CD14-positive monocyte (primary cell): ENCODE measurements at regions not wholly inside any gene's neighbourhood (a gene's known extent, or its start where the extent isn't known, plus 50 kb on each side); places are given as distances from the start of the nearest gene placed in this dataset.

ENCODE experiments used
- DNase-seq, 3 donors: peaks; one replicate each; pipeline ENCODE4 v3.0.0-alpha.2; 2011 to 2022
- H2AFZ ChIP-seq: 2 replicates; pipeline ENCODE4 v1.6.0; 2012; ENCODE audit warnings: mild to moderate bottlenecking, low read depth, low read length, inconsistent platforms; ENCODE audit not compliant: insufficient read depth, poor library complexity, severe bottlenecking
- H3K27ac ChIP-seq, 2 donors: 1 replicate in 1 of 2; 2 replicates in 1 of 2; pipeline ENCODE4 v1.5.1; 2012 to 2013; ENCODE audit warnings: low read length in 2 of 2, control low read depth in 1 of 2, inconsistent platforms in 1 of 2, low read depth in 1 of 2, mild to moderate bottlenecking in 1 of 2
- H3K27me3 ChIP-seq, 2 donors: one replicate each; pipeline versions ENCODE4 v1.6.0 to v1.6.1; 2011 to 2013; ENCODE audit warnings: low read length in 2 of 2; ENCODE audit not compliant: control insufficient read depth in 2 of 2, insufficient read depth in 2 of 2
- H3K36me3 ChIP-seq, 2 donors: replicated peaks in 1 of 2; 1 replicate in 1 of 2; 2 replicates in 1 of 2; pipeline versions ENCODE4 v1.5.1 to v1.6.1; 2012 to 2013; ENCODE audit warnings: low read length in 2 of 2, control low read depth in 1 of 2, inconsistent platforms in 1 of 2, mild to moderate bottlenecking in 1 of 2; ENCODE audit not compliant: insufficient read depth in 2 of 2, control insufficient read depth in 1 of 2
- H3K4me1 ChIP-seq, 2 donors: 1 replicate in 1 of 2; 2 replicates in 1 of 2; pipeline versions ENCODE4 v1.5.1 to v1.6.1; 2012 to 2013; ENCODE audit warnings: low read length in 2 of 2, control low read depth in 1 of 2, inconsistent platforms in 1 of 2, mild to moderate bottlenecking in 1 of 2, moderate library complexity in 1 of 2; ENCODE audit not compliant: insufficient read depth in 2 of 2, control insufficient read depth in 1 of 2
- H3K4me2 ChIP-seq: replicated peaks from 2 replicates; pipeline ENCODE3; 2012; ENCODE audit warnings: low read length, moderate library complexity, mild to moderate bottlenecking; ENCODE audit not compliant: poor library complexity, severe bottlenecking; ENCODE audit errors: extremely low read depth
- H3K4me3 ChIP-seq, 3 experiments: fragments of 200-600 bp in 1 of 3; sonication (generic) in 1 of 3; replicated peaks in 1 of 3; 1 replicate in 2 of 3; 2 replicates in 1 of 3; pipeline ENCODE4 v1.5.1; 2011 to 2013; ENCODE audit warnings: low read length in 3 of 3, mild to moderate bottlenecking in 3 of 3, control low read depth in 2 of 3, low read depth in 2 of 3, inconsistent platforms in 1 of 3, moderate library complexity in 1 of 3
- H3K79me2 ChIP-seq: 2 replicates; pipeline ENCODE4 v1.6.0; 2012; ENCODE audit warnings: mild to moderate bottlenecking, control low read depth, inconsistent platforms, low read length, moderate library complexity; ENCODE audit not compliant: insufficient read depth
- H3K9ac ChIP-seq: 2 replicates; pipeline ENCODE4 v1.6.0; 2017; ENCODE audit warnings: low read length, mild to moderate bottlenecking; ENCODE audit not compliant: insufficient read depth, poor library complexity, severe bottlenecking
- H3K9me3 ChIP-seq, 2 donors: replicated peaks in 1 of 2; 1 replicate in 1 of 2; 2 replicates in 1 of 2; pipeline versions ENCODE4 v1.5.1 to v1.6.1; 2012 to 2013; ENCODE audit warnings: low read length in 2 of 2, control low read depth in 1 of 2; ENCODE audit not compliant: control insufficient read depth in 1 of 2, insufficient read depth in 1 of 2
- H4K20me1 ChIP-seq: 2 replicates; pipeline ENCODE4 v1.6.0; 2012; ENCODE audit warnings: mild to moderate bottlenecking, low read length, control low read depth, moderate library complexity; ENCODE audit not compliant: insufficient read depth
- H3K27ac Mint-ChIP-seq, 7 donors: one replicate each; pipeline ENCODE4 v1.8.0; 2020; ENCODE audit warnings: mild to moderate bottlenecking in 7 of 7, mixed read lengths in 7 of 7, moderate library complexity in 6 of 7, inconsistent platforms in 2 of 7
- H3K27me3 Mint-ChIP-seq, 3 donors: one replicate each; pipeline ENCODE4 v1.8.0; 2021 to 2022; ENCODE audit warnings: low read depth in 3 of 3, mild to moderate bottlenecking in 3 of 3, mixed read lengths in 3 of 3, moderate library complexity in 3 of 3, inconsistent platforms in 1 of 3
- H3K36me3 Mint-ChIP-seq, 2 donors: one replicate each; pipeline ENCODE4 v1.8.0; 2020; ENCODE audit warnings: mixed read lengths in 2 of 2, inconsistent platforms in 1 of 2, mild to moderate bottlenecking in 1 of 2
- H3K4me1 Mint-ChIP-seq: one replicate; pipeline ENCODE4 v1.8.0; 2020; ENCODE audit warnings: mild to moderate bottlenecking, mixed read lengths
- H3K4me3 Mint-ChIP-seq, 2 donors: one replicate each; pipeline ENCODE4 v1.8.0; 2020; ENCODE audit warnings: mild to moderate bottlenecking in 2 of 2, mixed read lengths in 2 of 2, moderate library complexity in 1 of 2
- H3K9me3 Mint-ChIP-seq, 7 donors: one replicate each; pipeline ENCODE4 v1.8.0; 2020 to 2022; ENCODE audit warnings: mixed read lengths in 7 of 7, mild to moderate bottlenecking in 6 of 7, moderate library complexity in 6 of 7, inconsistent platforms in 2 of 7
- WGBS: methylation state at CpG from one replicate; pipeline ENCODE4 v1.1.5; 2013; ENCODE audit warnings: missing lambda C conversion rate; ENCODE audit not compliant: insufficient coverage; 5-methylcytosine and 5-hydroxymethylcytosine counted together
- intact Hi-C, 2 donors: fragments of 100-400 bp; cut with micrococcal nuclease; formaldehyde crosslinking; loops; one replicate each; pipeline versions ENCODE4 v1.15.0 to v1.15.1; 2023
- TF ChIP-seq, protein P1 (sequence below): fragments of 200-600 bp; IDR thresholded peaks from one replicate; pipeline ENCODE4 v1.8.0; 2022; ENCODE audit warnings: antibody characterized with exemption, mild to moderate bottlenecking

DNA sequence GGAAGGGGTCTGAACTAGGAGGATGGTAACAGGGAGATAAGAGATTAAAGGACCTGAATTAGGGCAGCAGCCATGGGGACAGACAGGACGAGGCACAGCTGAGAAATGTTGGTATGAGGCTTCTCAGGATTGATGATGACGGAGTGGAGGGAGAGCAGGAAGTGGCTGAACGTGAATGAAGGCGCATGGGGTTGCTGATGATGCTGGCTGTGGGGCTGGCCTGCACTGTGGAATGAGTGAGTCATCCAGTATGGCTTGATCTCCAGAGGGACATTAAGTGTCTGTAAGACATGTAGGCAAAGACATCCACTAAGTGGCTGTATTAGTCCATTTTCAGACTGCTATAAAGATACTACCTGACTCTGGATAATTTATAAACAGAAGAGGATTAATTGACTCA, 256.4 kb downstream of the ICE1 start:
- Histone ChIP-seq H3K9ac (no peak overlapping the region), H2AFZ (no peak overlapping the region), H3K9me3 (peaks cover 6 to 10% of the 10 kb centered on the region in 2 donors), H3K27ac (no peak overlapping the region), H3K79me2 (no peaks in the 10 kb centered on the region), H4K20me1 (no peaks in the 10 kb centered on the region), H3K4me1 (no peaks in the 10 kb centered on the region), H3K27me3 (no peaks in the 10 kb centered on the region), H3K4me2 (no peak overlapping the region), H3K4me3 (no peak overlapping the region), H3K36me3 (no peaks in the 10 kb centered on the region)
- H3K27me3 Mint-ChIP-seq = no peaks in the 10 kb centered on the region
- H3K4me1 Mint-ChIP-seq = no peaks in the 10 kb centered on the region
- no peak for DNase-seq
- H3K9me3 Mint-ChIP-seq = peaks cover 2 to 17% (median 7%) of the 10 kb centered on the region in 7 donors
- no peak overlapping the region for H3K4me3 Mint-ChIP-seq
- no peaks in the 10 kb centered on the region for H3K36me3 Mint-ChIP-seq
- intact Hi-C loops = no loop called here
- WGBS = 58% methylated on average over 4 of the region's 4 CpGs
- TF ChIP-seq, protein P1, sequence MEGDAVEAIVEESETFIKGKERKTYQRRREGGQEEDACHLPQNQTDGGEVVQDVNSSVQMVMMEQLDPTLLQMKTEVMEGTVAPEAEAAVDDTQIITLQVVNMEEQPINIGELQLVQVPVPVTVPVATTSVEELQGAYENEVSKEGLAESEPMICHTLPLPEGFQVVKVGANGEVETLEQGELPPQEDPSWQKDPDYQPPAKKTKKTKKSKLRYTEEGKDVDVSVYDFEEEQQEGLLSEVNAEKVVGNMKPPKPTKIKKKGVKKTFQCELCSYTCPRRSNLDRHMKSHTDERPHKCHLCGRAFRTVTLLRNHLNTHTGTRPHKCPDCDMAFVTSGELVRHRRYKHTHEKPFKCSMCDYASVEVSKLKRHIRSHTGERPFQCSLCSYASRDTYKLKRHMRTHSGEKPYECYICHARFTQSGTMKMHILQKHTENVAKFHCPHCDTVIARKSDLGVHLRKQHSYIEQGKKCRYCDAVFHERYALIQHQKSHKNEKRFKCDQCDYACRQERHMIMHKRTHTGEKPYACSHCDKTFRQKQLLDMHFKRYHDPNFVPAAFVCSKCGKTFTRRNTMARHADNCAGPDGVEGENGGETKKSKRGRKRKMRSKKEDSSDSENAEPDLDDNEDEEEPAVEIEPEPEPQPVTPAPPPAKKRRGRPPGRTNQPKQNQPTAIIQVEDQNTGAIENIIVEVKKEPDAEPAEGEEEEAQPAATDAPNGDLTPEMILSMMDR = no peak
- H3K27ac Mint-ChIP-seq = no peak overlapping the region

DNA sequence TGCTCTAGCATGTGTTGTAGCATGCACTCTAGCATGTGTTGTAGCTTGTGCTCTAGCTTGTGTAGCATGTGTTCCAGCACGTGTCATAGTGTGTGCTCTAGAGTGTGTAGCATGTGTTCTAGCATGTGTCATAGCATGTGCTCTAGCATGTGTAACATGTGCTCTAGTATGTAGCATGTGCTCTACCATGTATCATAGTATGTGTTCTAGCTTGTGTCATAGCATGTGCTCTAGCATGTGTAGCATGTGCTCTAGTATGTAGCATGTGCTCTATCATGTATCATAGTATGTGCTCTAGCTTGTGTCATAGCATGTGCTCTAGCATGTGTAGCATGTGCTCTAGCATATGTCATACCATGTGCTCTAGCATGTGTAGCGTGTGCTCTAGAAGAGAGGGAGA, 255.3 kb downstream of the ICE1 start:
- Histone ChIP-seq H3K79me2 (no peaks in the 10 kb centered on the region), H2AFZ (no peak overlapping the region), H3K9ac (no peak overlapping the region), H3K27me3 (no peaks in the 10 kb centered on the region), H4K20me1 (no peaks in the 10 kb centered on the region), H3K36me3 (no peaks in the 10 kb centered on the region), H3K9me3 (peaks cover 6 to 10% of the 10 kb centered on the region in 2 donors), H3K4me1 (no peaks in the 10 kb centered on the region), H3K4me2 (no peak overlapping the region), H3K27ac (no peak overlapping the region), H3K4me3 (no peak overlapping the region)
- peaks cover 0 to 17% (median 5%) of the 10 kb centered on the region in 7 donors for H3K9me3 Mint-ChIP-seq
- no peak overlapping the region for H3K4me3 Mint-ChIP-seq
- H3K4me1 Mint-ChIP-seq = no peaks in the 10 kb centered on the region
- TF ChIP-seq, protein P1 = no peak
- DNase-seq = no peak
- no peak overlapping the region for H3K27ac Mint-ChIP-seq
- intact Hi-C loops = no loop called here
- 100% methylated on average over 2 of the region's 2 CpGs for WGBS
- H3K27me3 Mint-ChIP-seq = no peaks in the 10 kb centered on the region
- no peaks in the 10 kb centered on the region for H3K36me3 Mint-ChIP-seq
